ENCODE measurements at regions not wholly inside any gene's neighbourhood (a gene's known extent, or its start where the extent isn't known, plus 50 kb on each side); places are given as distances from the start of the nearest gene placed in this dataset.

DNA sequence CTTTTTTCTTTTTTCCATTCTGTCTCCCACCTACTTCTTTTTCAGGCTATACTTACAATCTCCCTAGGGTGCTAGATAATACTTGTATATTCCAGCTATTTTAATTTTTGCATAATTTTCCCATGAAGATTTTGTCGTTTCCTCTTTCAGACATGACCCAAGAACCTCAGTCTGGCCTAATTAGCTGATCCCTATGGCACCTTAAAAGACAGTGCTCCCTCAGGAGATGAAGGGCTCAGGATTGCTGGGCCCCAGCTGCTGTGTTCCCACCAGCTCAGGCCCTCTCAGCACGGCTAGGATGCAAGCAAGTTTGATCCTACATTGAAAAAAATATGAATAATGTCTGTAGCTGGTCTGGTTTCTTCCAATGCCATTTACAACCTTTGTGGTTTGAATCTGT, 55.0 kb upstream of the RGS5 start:
- TF ChIP-seq ZC3H10 (CRISPR knock-in tag; IDR thresholded peaks at IDR 0.05) (no peak), ISL1 (CRISPR knock-in tag; IDR thresholded peaks at IDR 0.05) (no peak), GLIS3 (CRISPR knock-in tag; IDR thresholded peaks at IDR 0.05) (no peak), ZFP3 (CRISPR knock-in tag; IDR thresholded peaks at IDR 0.05) (no peak), PATZ1 (CRISPR knock-in tag; IDR thresholded peaks at IDR 0.05; ENCODE audit: borderline replicate concordance) (no peak), SNAI2 (CRISPR knock-in tag; IDR thresholded peaks at IDR 0.05) (no peak), ZNF8 (CRISPR knock-in tag; IDR thresholded peaks at IDR 0.05) (no peak)
- TF ChIP-seq, protein P1, sequence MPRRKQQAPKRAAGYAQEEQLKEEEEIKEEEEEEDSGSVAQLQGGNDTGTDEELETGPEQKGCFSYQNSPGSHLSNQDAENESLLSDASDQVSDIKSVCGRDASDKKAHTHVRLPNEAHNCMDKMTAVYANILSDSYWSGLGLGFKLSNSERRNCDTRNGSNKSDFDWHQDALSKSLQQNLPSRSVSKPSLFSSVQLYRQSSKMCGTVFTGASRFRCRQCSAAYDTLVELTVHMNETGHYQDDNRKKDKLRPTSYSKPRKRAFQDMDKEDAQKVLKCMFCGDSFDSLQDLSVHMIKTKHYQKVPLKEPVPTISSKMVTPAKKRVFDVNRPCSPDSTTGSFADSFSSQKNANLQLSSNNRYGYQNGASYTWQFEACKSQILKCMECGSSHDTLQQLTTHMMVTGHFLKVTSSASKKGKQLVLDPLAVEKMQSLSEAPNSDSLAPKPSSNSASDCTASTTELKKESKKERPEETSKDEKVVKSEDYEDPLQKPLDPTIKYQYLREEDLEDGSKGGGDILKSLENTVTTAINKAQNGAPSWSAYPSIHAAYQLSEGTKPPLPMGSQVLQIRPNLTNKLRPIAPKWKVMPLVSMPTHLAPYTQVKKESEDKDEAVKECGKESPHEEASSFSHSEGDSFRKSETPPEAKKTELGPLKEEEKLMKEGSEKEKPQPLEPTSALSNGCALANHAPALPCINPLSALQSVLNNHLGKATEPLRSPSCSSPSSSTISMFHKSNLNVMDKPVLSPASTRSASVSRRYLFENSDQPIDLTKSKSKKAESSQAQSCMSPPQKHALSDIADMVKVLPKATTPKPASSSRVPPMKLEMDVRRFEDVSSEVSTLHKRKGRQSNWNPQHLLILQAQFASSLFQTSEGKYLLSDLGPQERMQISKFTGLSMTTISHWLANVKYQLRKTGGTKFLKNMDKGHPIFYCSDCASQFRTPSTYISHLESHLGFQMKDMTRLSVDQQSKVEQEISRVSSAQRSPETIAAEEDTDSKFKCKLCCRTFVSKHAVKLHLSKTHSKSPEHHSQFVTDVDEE (CRISPR knock-in tag; IDR thresholded peaks at IDR 0.05), result no peak
